ENCODE measurements at regions not wholly inside any gene's neighbourhood (a gene's known extent, or its start where the extent isn't known, plus 50 kb on each side); places are given as distances from the start of the nearest gene placed in this dataset.
"Not testable (repeated sequence)": the region's sequence is repeated elsewhere in the genome, so short reads cannot be mapped to it uniquely, and the experiment has no call there.

- H3K4me3 ChIP-seq (ENCODE audit: low read length) = no peak overlapping the region
- no peak for TF ChIP-seq CTCF (conservative IDR thresholded peaks at IDR 0.05; ENCODE audit: low read length)
- no peak for DNase-seq (ENCODE audit: low read depth)
Observed at GRCh38 chr2:234898534-234899053, 53.2 kb upstream of the SH3BP4 start.

- DNase-seq (ENCODE audit: low read depth); H3K4me3 ChIP-seq (ENCODE audit: low read length): not testable (repeated sequence)
Observed at GRCh38 chr2:234888442-234888841, 63.4 kb upstream of the SH3BP4 start.

GRCh38 chr2:234887195-234887594 is 64.6 kb upstream of the SH3BP4 start:
- no peak overlapping the region for H3K4me3 ChIP-seq (ENCODE audit: low read length)
- no peak for DNase-seq (ENCODE audit: low read depth)

GRCh38 chr2:234885886-234886285 is 65.9 kb upstream of the SH3BP4 start:
- TF ChIP-seq CTCF (conservative IDR thresholded peaks at IDR 0.05; ENCODE audit: low read length) = no peak
- DNase-seq (ENCODE audit: low read depth) = no peak
- H3K4me3 ChIP-seq (ENCODE audit: low read length) = no peak overlapping the region

More at GRCh38 chr2:234887195-234887594, 64.6 kb upstream of the SH3BP4 start:
- no peak for TF ChIP-seq CTCF (conservative IDR thresholded peaks at IDR 0.05; ENCODE audit: low read length)

- H3K4me3 ChIP-seq (ENCODE audit: low read length) = no peak overlapping the region
- TF ChIP-seq CTCF (conservative IDR thresholded peaks at IDR 0.05; ENCODE audit: low read length) = no peak
- DNase-seq (ENCODE audit: low read depth) = no peak
Observed at GRCh38 chr2:234885118-234885517, 66.7 kb upstream of the SH3BP4 start.

- DNase-seq (ENCODE audit: low read depth) = no peak
- TF ChIP-seq CTCF (conservative IDR thresholded peaks at IDR 0.05; ENCODE audit: low read length) = no peak
- H3K4me3 ChIP-seq (ENCODE audit: low read length) = no peak overlapping the region
Observed at GRCh38 chr2:234884591-234884990, 67.2 kb upstream of the SH3BP4 start.

- H3K4me3 ChIP-seq (ENCODE audit: low read length) = no peak overlapping the region
- TF ChIP-seq CTCF (conservative IDR thresholded peaks at IDR 0.05; ENCODE audit: low read length) = peak; percentile 64
- DNase-seq (ENCODE audit: low read depth) = peak; percentile 66
Observed at GRCh38 chr2:234881413-234882241, 70.2 kb upstream of the SH3BP4 start.
